ENCODE measurements at regions not wholly inside any gene's neighbourhood (a gene's known extent, or its start where the extent isn't known, plus 50 kb on each side); places are given as distances from the start of the nearest gene placed in this dataset.

DNA sequence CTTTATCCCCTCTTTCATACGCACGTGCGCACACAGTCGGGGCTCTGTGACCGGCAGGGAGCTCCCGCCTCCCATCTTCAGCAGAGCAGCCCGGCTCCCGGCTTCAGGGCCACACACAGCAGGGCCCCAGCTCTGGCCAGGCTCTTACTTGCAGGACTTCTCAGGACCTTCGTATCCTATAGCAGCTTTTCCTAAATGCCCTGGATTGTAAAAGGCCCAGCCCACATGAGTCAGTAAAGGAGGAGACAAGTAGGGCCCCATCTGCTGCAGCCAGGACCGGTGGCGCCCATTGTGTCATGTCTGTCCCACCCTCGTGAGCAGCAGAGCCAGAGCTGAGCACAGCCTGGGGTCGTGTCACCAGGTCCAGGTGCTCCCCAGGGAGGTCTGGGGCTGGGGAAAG lies 107.6 kb upstream of the VSTM2B start:
- 52% methylated on average over 13 of the region's 13 CpGs for WGBS (ENCODE audit: missing lambda C conversion rate)
- TF ChIP-seq ZC3H11A (IDR thresholded peaks at IDR 0.05) (no peak), ESRRA (IDR thresholded peaks at IDR 0.05; ENCODE audit: borderline replicate concordance, low read length) (no peak), JUN (IDR thresholded peaks at IDR 0.05) (no peak), JUNB (IDR thresholded peaks at IDR 0.05) (no peak), HEYL (CRISPR knock-in tag; IDR thresholded peaks at IDR 0.05) (no peak), RARB (CRISPR knock-in tag; IDR thresholded peaks at IDR 0.05) (no peak)
- TF ChIP-seq, protein P1, sequence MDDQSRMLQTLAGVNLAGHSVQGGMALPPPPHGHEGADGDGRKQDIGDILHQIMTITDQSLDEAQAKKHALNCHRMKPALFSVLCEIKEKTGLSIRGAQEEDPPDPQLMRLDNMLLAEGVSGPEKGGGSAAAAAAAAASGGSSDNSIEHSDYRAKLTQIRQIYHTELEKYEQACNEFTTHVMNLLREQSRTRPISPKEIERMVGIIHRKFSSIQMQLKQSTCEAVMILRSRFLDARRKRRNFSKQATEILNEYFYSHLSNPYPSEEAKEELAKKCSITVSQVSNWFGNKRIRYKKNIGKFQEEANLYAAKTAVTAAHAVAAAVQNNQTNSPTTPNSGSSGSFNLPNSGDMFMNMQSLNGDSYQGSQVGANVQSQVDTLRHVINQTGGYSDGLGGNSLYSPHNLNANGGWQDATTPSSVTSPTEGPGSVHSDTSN (IDR thresholded peaks at IDR 0.05), result no peak
- H3K4me1 ChIP-seq, result no peaks in the 10 kb centered on the region
- ChIA-PET CTCF (interaction anchor here (1.0 to 1.2 kb wide), 3 partner anchors 9 to 25 kb away, joined by 3 read pairs; no protein-coding TSS in a partner anchor), POLR2A (no interaction called here)
- no peak overlapping the region for H3K4me3 ChIP-seq
- ATAC-seq, result no peak; a peak in 1 of 6 replicates
- DNase-seq (ENCODE audit: low read depth in 1 of 2, low spot score in 1 of 2), result no peak
- no peak overlapping the region for H3K27ac ChIP-seq
- H3K9me3 ChIP-seq, result no peaks in the 10 kb centered on the region
- no peak for FAIRE-seq
- H3K4me2 ChIP-seq, result no peak overlapping the region

DNA sequence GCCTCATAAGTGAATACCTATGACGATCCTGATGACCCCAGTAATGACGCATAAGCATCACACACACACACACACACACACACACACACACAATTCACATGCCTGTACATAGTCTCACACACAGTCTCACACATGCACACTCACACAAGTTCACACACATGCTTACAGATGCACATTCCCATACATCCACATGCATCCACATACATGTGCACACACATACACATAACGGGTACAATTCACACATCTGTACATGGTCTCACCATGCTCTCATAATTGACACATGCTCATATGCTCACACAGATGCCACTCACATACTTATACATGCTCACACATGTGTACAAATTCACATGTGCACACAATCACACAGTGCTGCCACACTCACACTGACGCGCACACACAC lies 105.7 kb upstream of the VSTM2B start:
- Histone ChIP-seq H3K4me3 (no peak overlapping the region), H3K9me3 (no peaks in the 10 kb centered on the region), H3K4me2 (no peak overlapping the region), H3K27ac (no peak overlapping the region), H3K4me1 (no peaks in the 10 kb centered on the region)
- no peak for TF ChIP-seq HDAC2 (IDR thresholded peaks at IDR 0.05)
- ChIA-PET CTCF (no interaction called here), POLR2A (no interaction called here)
- WGBS (ENCODE audit: missing lambda C conversion rate), result 65% methylated on average over 5 of the region's 5 CpGs
- FAIRE-seq, result peak; percentile 65
- no peak for ATAC-seq
- DNase-seq (ENCODE audit: low read depth in 1 of 2, low spot score in 1 of 2), result no peak

DNA sequence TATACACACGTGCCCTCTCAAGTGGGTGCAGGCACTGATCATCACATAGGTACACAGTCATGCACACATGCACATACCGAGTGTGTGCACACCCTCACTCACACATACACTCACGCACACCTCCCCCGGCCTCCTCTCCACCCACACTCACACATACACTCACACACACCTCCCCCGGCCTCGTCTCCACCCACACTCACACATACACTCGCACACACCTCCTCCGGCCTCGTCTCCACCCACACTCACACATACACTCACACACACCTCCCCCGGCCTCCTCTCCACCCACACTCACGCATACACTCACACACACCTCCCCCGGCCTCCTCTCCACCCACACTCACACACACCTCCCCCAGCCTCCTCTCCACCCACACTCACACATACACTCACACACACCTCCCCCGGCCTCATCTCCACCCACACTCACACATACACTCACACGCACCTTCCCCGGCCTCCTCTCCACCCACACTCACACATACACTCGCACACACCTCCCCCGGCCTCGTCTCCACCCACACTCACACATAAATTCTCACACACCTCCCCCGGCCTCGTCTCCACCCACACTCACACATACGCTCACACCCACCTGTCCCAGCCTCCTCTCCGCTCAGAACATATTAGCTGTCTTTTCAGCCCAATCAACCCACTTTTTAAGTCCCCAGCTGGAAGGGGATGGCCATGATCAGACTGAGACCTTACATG lies 105.2 kb upstream of the VSTM2B start:
- no peaks in the 10 kb centered on the region for H3K4me1 ChIP-seq
- no peaks in the 10 kb centered on the region for H3K9me3 ChIP-seq
- DNase-seq (ENCODE audit: low read depth in 1 of 2, low spot score in 1 of 2) (no peak), ATAC-seq (no peak), FAIRE-seq (no peak)
- TF ChIP-seq, protein P2, sequence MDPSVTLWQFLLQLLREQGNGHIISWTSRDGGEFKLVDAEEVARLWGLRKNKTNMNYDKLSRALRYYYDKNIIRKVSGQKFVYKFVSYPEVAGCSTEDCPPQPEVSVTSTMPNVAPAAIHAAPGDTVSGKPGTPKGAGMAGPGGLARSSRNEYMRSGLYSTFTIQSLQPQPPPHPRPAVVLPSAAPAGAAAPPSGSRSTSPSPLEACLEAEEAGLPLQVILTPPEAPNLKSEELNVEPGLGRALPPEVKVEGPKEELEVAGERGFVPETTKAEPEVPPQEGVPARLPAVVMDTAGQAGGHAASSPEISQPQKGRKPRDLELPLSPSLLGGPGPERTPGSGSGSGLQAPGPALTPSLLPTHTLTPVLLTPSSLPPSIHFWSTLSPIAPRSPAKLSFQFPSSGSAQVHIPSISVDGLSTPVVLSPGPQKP (IDR thresholded peaks at IDR 0.05; ENCODE audit: low read depth, low read length), result no peak
- TF ChIP-seq, protein P3, sequence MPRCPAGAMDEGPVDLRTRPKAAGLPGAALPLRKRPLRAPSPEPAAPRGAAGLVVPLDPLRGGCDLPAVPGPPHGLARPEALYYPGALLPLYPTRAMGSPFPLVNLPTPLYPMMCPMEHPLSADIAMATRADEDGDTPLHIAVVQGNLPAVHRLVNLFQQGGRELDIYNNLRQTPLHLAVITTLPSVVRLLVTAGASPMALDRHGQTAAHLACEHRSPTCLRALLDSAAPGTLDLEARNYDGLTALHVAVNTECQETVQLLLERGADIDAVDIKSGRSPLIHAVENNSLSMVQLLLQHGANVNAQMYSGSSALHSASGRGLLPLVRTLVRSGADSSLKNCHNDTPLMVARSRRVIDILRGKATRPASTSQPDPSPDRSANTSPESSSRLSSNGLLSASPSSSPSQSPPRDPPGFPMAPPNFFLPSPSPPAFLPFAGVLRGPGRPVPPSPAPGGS (IDR thresholded peaks at IDR 0.05), result no peak
- no peak for TF ChIP-seq GATA3 (IDR thresholded peaks at IDR 0.05; ENCODE audit: borderline replicate concordance)
- no peak for TF ChIP-seq MAZ (IDR thresholded peaks at IDR 0.05; ENCODE audit: borderline replicate concordance, low read depth, low read length)
- no peak for TF ChIP-seq JUN (IDR thresholded peaks at IDR 0.05)
- TF ChIP-seq ZNF302 (CRISPR knock-in tag; IDR thresholded peaks at IDR 0.05), result no peak
- TF ChIP-seq PHF8 (IDR thresholded peaks at IDR 0.05; ENCODE audit: borderline replicate concordance, low read depth), result no peak
- no peak for TF ChIP-seq NFE2L2 (conservative IDR thresholded peaks at IDR 0.05; ENCODE audit: low read length)
- TF ChIP-seq CEBPB (IDR thresholded peaks at IDR 0.05), result no peak
- no peak for TF ChIP-seq FOSL2 (IDR thresholded peaks at IDR 0.05)
- TF ChIP-seq FOSL2 (CRISPR knock-in tag; IDR thresholded peaks at IDR 0.05), result no peak
- TF ChIP-seq ZC3H11A (IDR thresholded peaks at IDR 0.05), result no peak
- TF ChIP-seq HEYL (CRISPR knock-in tag; IDR thresholded peaks at IDR 0.05), result no peak
- no peak overlapping the region for H3K4me2 ChIP-seq
- H3K4me3 ChIP-seq, result no peak overlapping the region
- POLR2A ChIA-PET, result no interaction called here
- CTCF ChIA-PET, result no interaction called here
- H3K27ac ChIP-seq, result no peak overlapping the region
- WGBS (ENCODE audit: missing lambda C conversion rate), result 33% methylated on average over 22 of the region's 22 CpGs

DNA sequence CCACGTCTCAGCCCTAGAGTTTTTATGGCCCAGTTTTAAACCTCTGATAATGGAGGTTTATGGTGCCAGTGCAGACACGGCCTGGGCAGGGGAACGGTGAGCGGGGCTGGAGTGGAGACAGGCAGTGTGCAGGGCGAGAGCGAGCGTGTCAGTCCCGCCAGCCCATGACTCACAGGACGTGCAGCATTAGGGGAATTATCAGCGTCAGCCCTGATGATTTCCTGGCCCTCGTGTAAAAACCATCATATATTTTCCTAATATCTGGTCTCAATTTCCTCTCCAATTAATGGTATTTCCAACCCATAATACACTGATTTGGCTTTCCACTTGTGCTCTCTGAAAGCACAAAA lies 104.6 kb upstream of the VSTM2B start:
- ATAC-seq (no peak), FAIRE-seq (no peak), DNase-seq (ENCODE audit: low read depth in 1 of 2, low spot score in 1 of 2) (no peak)
- Histone ChIP-seq H3K27ac (no peak overlapping the region), H3K4me1 (no peaks in the 10 kb centered on the region), H3K4me3 (no peak overlapping the region), H3K9me3 (no peaks in the 10 kb centered on the region), H3K4me2 (no peak overlapping the region)
- POLR2A ChIA-PET, result no interaction called here
- CTCF ChIA-PET, result interaction anchor here (0.6 kb wide), 1 partner anchor 1692 kb away, joined by 3 read pairs; no protein-coding TSS in a partner anchor
- 19% methylated on average over 11 of the region's 11 CpGs for WGBS (ENCODE audit: missing lambda C conversion rate)
- TF ChIP-seq, protein P4, sequence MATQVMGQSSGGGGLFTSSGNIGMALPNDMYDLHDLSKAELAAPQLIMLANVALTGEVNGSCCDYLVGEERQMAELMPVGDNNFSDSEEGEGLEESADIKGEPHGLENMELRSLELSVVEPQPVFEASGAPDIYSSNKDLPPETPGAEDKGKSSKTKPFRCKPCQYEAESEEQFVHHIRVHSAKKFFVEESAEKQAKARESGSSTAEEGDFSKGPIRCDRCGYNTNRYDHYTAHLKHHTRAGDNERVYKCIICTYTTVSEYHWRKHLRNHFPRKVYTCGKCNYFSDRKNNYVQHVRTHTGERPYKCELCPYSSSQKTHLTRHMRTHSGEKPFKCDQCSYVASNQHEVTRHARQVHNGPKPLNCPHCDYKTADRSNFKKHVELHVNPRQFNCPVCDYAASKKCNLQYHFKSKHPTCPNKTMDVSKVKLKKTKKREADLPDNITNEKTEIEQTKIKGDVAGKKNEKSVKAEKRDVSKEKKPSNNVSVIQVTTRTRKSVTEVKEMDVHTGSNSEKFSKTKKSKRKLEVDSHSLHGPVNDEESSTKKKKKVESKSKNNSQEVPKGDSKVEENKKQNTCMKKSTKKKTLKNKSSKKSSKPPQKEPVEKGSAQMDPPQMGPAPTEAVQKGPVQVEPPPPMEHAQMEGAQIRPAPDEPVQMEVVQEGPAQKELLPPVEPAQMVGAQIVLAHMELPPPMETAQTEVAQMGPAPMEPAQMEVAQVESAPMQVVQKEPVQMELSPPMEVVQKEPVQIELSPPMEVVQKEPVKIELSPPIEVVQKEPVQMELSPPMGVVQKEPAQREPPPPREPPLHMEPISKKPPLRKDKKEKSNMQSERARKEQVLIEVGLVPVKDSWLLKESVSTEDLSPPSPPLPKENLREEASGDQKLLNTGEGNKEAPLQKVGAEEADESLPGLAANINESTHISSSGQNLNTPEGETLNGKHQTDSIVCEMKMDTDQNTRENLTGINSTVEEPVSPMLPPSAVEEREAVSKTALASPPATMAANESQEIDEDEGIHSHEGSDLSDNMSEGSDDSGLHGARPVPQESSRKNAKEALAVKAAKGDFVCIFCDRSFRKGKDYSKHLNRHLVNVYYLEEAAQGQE (IDR thresholded peaks at IDR 0.05), result no peak
- TF ChIP-seq FOSB (CRISPR knock-in tag; IDR thresholded peaks at IDR 0.05) (no peak), MAFK (IDR thresholded peaks at IDR 0.05; ENCODE audit: partially characterized antibody) (no peak), JUN (IDR thresholded peaks at IDR 0.05) (no peak), RFX5 (IDR thresholded peaks at IDR 0.05) (no peak), BHLHE40 (IDR thresholded peaks at IDR 0.05; ENCODE audit: low read depth, low read length) (no peak), MYC (IDR thresholded peaks at IDR 0.05; ENCODE audit: borderline replicate concordance, low read length) (no peak)
- TF ChIP-seq, protein P5, sequence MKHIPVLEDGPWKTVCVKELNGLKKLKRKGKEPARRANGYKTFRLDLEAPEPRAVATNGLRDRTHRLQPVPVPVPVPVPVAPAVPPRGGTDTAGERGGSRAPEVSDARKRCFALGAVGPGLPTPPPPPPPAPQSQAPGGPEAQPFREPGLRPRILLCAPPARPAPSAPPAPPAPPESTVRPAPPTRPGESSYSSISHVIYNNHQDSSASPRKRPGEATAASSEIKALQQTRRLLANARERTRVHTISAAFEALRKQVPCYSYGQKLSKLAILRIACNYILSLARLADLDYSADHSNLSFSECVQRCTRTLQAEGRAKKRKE (CRISPR knock-in tag; IDR thresholded peaks at IDR 0.05; ENCODE audit: low read depth), result no peak

Data from A549 (cell line).